ENCODE measurements at regions not wholly inside any gene's neighbourhood (a gene's known extent, or its start where the extent isn't known, plus 50 kb on each side); places are given as distances from the start of the nearest gene placed in this dataset.

GRCh38 chr11:95502522-95502921 lies 271.5 kb upstream of the SESN3 start:
- Histone ChIP-seq H4K5ac (ENCODE audit: insufficient read length, low read depth, low read length) (no peak overlapping the region), H3K79me1 (ENCODE audit: low read depth, low read length) (no peaks in the 10 kb centered on the region), H2BK12ac (ENCODE audit: low read depth, low read length) (no peak overlapping the region), H3K9ac (replicated peaks in 1 of 4; ENCODE audit: extremely low read depth in 1 of 4, low read depth in 3 of 4, low read length in 3 of 4) (no peak overlapping the region), H2AK5ac (ENCODE audit: low read depth, low read length) (no peak overlapping the region), H3K4me1 (replicated peaks in 1 of 4; ENCODE audit: control insufficient read depth in 3 of 4, insufficient read depth in 4 of 4, low read length in 3 of 4) (peaks cover 4 to 13% (median 5%) of the 10 kb centered on the region in 4 experiments; a peak in 6 of 7 replicates), H3K4me2 (ENCODE audit: insufficient read depth in 1 of 2, low read depth in 2 of 2, low read length in 2 of 2) (no peak overlapping the region), H3K27ac (ENCODE audit: low read depth, low read length) (no peak overlapping the region), H4K20me1 (replicated peaks in 1 of 2; ENCODE audit: control insufficient read depth in 1 of 2, insufficient read depth in 2 of 2, low read length in 2 of 2) (no peaks in the 10 kb centered on the region), H3K23me2 (ENCODE audit: low read depth, low read length) (peaks cover 4% of the 10 kb centered on the region; the same call in 1 of the 2 replicates), H2BK20ac (ENCODE audit: low read length) (no peak overlapping the region), H2BK15ac (ENCODE audit: low read length) (no peak overlapping the region), H3K36me3 (ENCODE audit: control insufficient read depth in 2 of 4, insufficient read depth in 4 of 4, low read length in 3 of 4) (no peaks in the 10 kb centered on the region), H2BK5ac (ENCODE audit: low read depth, low read length) (no peak overlapping the region), H3K27me3 (replicated peaks in 1 of 4; ENCODE audit: control insufficient read depth in 3 of 4, extremely low read depth in 1 of 4, insufficient read depth in 3 of 4, low read length in 3 of 4) (no peaks in the 10 kb centered on the region), H3K4ac (replicated peaks; ENCODE audit: insufficient read length, low read depth, low read length) (no peak overlapping the region), H3K23ac (ENCODE audit: insufficient read length) (no peak overlapping the region), H2BK120ac (replicated peaks; ENCODE audit: low read depth, low read length) (no peak overlapping the region), H3K4me3 (ENCODE audit: extremely low read depth in 1 of 4, insufficient read depth in 2 of 4, low read depth in 3 of 4, low read length in 4 of 4) (no peak overlapping the region), H3K79me2 (ENCODE audit: control insufficient read depth in 1 of 2, insufficient read depth in 2 of 2, low read length in 2 of 2) (no peaks in the 10 kb centered on the region), H3K9me3 (ENCODE audit: insufficient read depth in 2 of 2, low read depth in 1 of 2, low read length in 1 of 2) (no peaks in the 10 kb centered on the region), H4K8ac (ENCODE audit: extremely low read depth, insufficient read depth, low read length) (no peak overlapping the region), H2AFZ (ENCODE audit: low read length) (no peak overlapping the region), H3K14ac (ENCODE audit: insufficient read length) (no peak overlapping the region), H3K56ac (replicated peaks; ENCODE audit: insufficient read length, low read depth, low read length) (no peak overlapping the region), H3K18ac (ENCODE audit: extremely low read depth, low read length) (no peak overlapping the region), H4K91ac (replicated peaks; ENCODE audit: insufficient read length, low read length) (no peak overlapping the region)
- WGBS, 2 experiments (ENCODE audit: extremely low coverage in 1 of 2, insufficient coverage in 1 of 2, insufficient read length in 1 of 2, insufficient replicate concordance in 2 of 2, low coverage in 1 of 2, low lambda C conversion rate in 2 of 2, missing lambda C conversion rate in 1 of 2): 87% methylated on average over 5 of the region's 5 CpGs; no CpG with 5 or more reads in 1 of the 2 experiments
- TF ChIP-seq RAD21 (IDR thresholded peaks at IDR 0.05 in 1 of 2, conservative IDR thresholded peaks at IDR 0.05 in 1 of 2; ENCODE audit: low read depth in 2 of 2, low read length in 2 of 2) (no peak), SIRT6 (IDR thresholded peaks at IDR 0.05; ENCODE audit: low read length) (no peak)
- POLR2A ChIA-PET (ENCODE audit: partially characterized antibody): no interaction called here
- FAIRE-seq (no peak), DNase-seq (ENCODE audit: low read depth in 1 of 2, low spot score in 2 of 2) (no peak)
- CTCF ChIA-PET (ENCODE audit: partially characterized antibody): interaction anchor here (0.9 to 1.1 kb wide), 4 partner anchors 9 to 351 kb away, joined by 3 to 5 read pairs (median 4); no protein-coding TSS in a partner anchor
